ENCODE measurements at regions not wholly inside any gene's neighbourhood (a gene's known extent, or its start where the extent isn't known, plus 50 kb on each side); places are given as distances from the start of the nearest gene placed in this dataset.
"Not testable (repeated sequence)": the region's sequence is repeated elsewhere in the genome, so short reads cannot be mapped to it uniquely, and the experiment has no call there.

GRCh38 chr6:4348462-4349112, 213.2 kb upstream of the ECI2 start:
- Mint-ChIP-seq H3K27ac (no peak overlapping the region), H3K27me3 (ENCODE audit: low read depth) (peaks cover 14% of the 10 kb centered on the region), H3K9me3 (no peaks in the 10 kb centered on the region), H3K4me1 (ENCODE audit: low read depth) (no peaks in the 10 kb centered on the region), H3K36me3 (ENCODE audit: insufficient read depth in 2 of 2) (no peaks in the 10 kb centered on the region), H3K4me3 (no peak overlapping the region)
- DNase-seq (no peak), ATAC-seq (replicated peaks in 1 of 2) (peak in 1 of 2 donors; percentile 32)

DNA sequence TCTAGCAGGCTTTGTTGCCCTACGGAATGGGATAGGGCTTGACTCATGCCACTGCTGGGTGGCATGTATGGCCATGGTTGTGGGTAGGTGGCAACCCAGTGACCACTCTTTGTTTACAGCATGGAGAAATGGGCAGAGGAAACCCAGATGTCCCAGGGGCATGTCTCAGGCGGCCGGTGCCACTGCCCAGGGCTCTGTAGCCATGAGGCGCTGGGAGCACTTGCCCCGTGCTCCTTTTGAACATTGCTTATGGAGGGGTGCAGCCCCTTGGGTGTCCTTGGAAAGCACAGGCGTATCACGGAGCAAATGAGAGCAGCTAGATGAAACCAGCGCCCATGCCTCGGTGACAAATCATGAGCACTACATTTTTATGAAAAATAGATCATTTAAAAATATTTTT, 212.5 kb upstream of the ECI2 start:
- DNase-seq: no peak
- Mint-ChIP-seq H3K4me3 (no peak overlapping the region), H3K36me3 (ENCODE audit: insufficient read depth in 2 of 2) (no peaks in the 10 kb centered on the region), H3K4me1 (ENCODE audit: low read depth) (no peaks in the 10 kb centered on the region), H3K9me3 (no peaks in the 10 kb centered on the region), H3K27ac (no peak overlapping the region), H3K27me3 (ENCODE audit: low read depth) (peaks cover 21% of the 10 kb centered on the region)
- no peak for ATAC-seq (replicated peaks in 1 of 2)

DNA sequence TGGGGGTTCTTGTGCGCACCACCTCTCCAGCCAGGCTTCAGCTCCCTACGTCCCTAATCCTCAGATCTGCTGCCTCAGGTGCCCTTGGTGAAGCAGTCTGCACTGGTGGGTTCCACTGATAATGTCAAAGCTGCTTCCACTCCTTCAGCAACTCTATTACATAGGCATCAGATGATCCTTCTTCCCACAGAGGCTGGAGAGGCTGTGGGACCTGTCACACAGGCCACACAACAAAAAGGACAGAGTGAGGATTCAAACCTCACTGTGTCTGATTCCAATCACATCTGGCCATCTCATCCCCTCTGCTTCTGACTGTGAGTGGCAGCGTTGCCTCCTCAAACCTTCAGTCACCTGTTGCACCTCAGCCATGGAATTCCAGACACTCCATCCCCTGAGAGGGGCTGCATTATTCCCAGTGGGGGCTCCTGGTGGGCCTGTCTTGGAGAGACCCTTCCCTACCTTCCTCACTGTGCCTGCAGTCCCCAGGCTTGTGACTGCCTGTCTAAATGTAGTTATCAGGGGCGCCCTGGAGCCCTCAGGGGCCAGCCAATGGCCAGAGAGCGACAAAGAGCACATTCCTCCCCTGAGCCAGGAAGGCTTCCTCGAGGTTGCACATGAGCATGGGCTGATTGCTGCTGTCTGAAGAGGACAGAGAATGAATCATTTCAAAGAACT, 211.4 kb upstream of the ECI2 start:
- H3K27me3 Mint-ChIP-seq (ENCODE audit: low read depth): peaks cover 29% of the 10 kb centered on the region
- no peak for ATAC-seq (replicated peaks in 1 of 2)
- no peak for DNase-seq
- no peaks in the 10 kb centered on the region for H3K9me3 Mint-ChIP-seq
- no peak overlapping the region for H3K27ac Mint-ChIP-seq
- H3K4me1 Mint-ChIP-seq (ENCODE audit: low read depth): no peaks in the 10 kb centered on the region
- no peaks in the 10 kb centered on the region for H3K36me3 Mint-ChIP-seq (ENCODE audit: insufficient read depth in 2 of 2)
- no peak overlapping the region for H3K4me3 Mint-ChIP-seq

DNA sequence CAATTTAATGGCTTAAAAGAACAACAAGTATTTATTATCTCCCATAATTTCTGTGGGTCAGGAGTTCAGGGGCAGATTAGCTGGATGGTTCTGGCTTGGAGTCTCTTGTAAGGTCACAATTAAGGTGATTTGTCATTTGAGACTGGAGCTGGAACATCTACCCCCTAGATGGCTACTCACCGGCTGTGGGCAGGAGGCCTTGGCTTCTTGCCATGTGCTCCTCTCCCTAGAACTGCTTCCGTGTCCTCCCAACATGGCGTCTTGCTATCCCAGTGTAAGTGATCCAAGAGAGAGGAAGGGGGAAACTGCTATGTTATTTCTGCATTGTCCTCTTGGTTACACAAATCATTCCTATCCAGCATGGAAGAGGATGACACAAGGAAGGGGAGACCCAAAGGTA, 210.2 kb upstream of the ECI2 start:
- DNase-seq: no peak
- Mint-ChIP-seq H3K36me3 (ENCODE audit: insufficient read depth in 2 of 2) (no peaks in the 10 kb centered on the region), H3K4me1 (ENCODE audit: low read depth) (no peaks in the 10 kb centered on the region), H3K4me3 (no peak overlapping the region), H3K27me3 (ENCODE audit: low read depth) (peaks cover 42% of the 10 kb centered on the region), H3K9me3 (no peaks in the 10 kb centered on the region), H3K27ac (no peak overlapping the region)
- ATAC-seq (replicated peaks in 1 of 2): no peak

DNA sequence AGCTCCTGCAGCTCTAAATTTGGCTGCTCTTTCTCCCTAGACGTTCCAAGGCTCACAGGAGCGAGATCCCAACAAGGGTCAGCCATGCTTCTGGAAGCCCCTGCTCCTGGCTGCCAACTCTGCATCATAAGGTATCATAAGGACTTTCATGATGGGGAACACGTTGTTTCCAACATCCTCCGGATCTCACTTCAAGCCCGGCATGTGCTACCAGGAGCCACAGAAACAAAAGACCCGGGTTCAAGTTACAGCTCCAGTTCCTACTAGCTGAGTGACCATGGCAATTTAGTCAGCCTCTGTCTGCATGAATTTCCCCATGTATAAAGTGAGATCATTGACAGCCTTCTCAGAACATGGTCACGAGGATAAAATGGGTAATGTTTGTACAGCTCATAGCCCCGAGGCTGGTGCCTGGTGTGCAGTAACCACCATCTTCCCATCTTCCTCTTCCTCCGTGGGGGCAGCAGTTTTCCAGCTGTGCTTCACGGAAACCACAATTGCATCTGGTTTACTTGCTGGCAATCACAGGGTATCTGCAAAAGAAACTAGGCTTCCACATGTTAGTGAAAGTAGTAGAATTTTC, 209.0 kb upstream of the ECI2 start:
- Mint-ChIP-seq H3K9me3 (no peaks in the 10 kb centered on the region), H3K4me1 (ENCODE audit: low read depth) (no peaks in the 10 kb centered on the region), H3K36me3 (ENCODE audit: insufficient read depth in 2 of 2) (no peaks in the 10 kb centered on the region), H3K27me3 (ENCODE audit: low read depth) (peaks cover 48% of the 10 kb centered on the region), H3K4me3 (no peak overlapping the region), H3K27ac (no peak overlapping the region)
- peak in 1 of 2 donors; percentile 32 for ATAC-seq (replicated peaks in 1 of 2)
- DNase-seq: no peak

DNA sequence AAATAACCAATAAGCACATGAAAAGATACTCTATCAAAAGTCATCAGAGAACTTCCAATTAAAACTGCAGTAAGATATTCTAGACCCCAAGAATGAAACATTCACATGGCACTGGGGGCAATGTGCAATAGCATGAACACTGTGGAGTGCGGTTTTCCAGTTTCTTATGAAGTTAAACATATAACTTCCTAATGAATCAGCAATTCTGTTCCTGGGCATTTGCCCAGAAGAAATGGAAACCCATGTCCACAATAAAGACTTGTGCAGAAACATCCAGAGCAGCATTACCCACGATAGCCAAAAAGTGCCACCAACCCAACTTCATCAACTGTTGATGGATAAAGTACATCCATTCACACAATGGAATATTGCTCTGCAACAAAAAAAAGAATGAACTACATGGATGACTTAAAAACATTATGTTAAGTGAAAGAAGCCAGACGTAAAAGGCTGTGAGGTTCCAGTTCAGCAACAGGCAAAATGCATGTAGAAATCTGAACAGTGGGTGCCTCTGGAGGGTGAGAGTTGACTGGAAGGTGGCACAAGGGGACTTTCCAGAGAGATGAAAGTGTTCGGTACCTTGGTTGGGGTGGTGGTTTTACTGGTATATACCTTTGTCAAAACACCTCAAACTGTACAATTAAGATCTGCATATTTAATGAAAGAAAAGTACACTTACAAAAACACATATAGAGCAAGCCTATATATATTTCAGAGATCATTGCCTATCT, 207.2 kb upstream of the ECI2 start:
- no peaks in the 10 kb centered on the region for H3K9me3 Mint-ChIP-seq
- DNase-seq (peak; percentile 6 to 18), ATAC-seq (replicated peaks in 1 of 2) (peak; percentile 74 to 77)
- peak overlapping the region; percentile 4 for H3K27ac Mint-ChIP-seq
- H3K27me3 Mint-ChIP-seq (ENCODE audit: low read depth): peaks cover 50% of the 10 kb centered on the region
- H3K4me1 Mint-ChIP-seq (ENCODE audit: low read depth): no peaks in the 10 kb centered on the region
- no peak overlapping the region for H3K4me3 Mint-ChIP-seq
- H3K36me3 Mint-ChIP-seq (ENCODE audit: insufficient read depth in 2 of 2): no peaks in the 10 kb centered on the region

GRCh38 chr6:4341078-4341797, 205.9 kb upstream of the ECI2 start:
- no peak overlapping the region for H3K4me3 Mint-ChIP-seq
- ATAC-seq (replicated peaks in 1 of 2): no peak
- DNase-seq: no peak
- H3K4me1 Mint-ChIP-seq (ENCODE audit: low read depth): no peaks in the 10 kb centered on the region
- H3K36me3 Mint-ChIP-seq (ENCODE audit: insufficient read depth in 2 of 2): no peaks in the 10 kb centered on the region
- no peaks in the 10 kb centered on the region for H3K9me3 Mint-ChIP-seq
- peaks cover 37% of the 10 kb centered on the region for H3K27me3 Mint-ChIP-seq (ENCODE audit: low read depth)
- no peak overlapping the region for H3K27ac Mint-ChIP-seq

- no peak overlapping the region for H3K4me3 Mint-ChIP-seq
These were observed 205.2 kb upstream of the ECI2 start for GRCh38 chr6:4340544-4340943.

GRCh38 chr6:4338884-4339283, 203.5 kb upstream of the ECI2 start:
- no peaks in the 10 kb centered on the region for H3K9me3 Mint-ChIP-seq
- ATAC-seq (replicated peaks in 1 of 2): no peak
- H3K36me3 Mint-ChIP-seq (ENCODE audit: insufficient read depth in 2 of 2): no peaks in the 10 kb centered on the region
- no peak overlapping the region for H3K27ac Mint-ChIP-seq
- H3K27me3 Mint-ChIP-seq (ENCODE audit: low read depth): peaks cover 55% of the 10 kb centered on the region
- no peak for DNase-seq
- H3K4me3 Mint-ChIP-seq: no peak overlapping the region
- H3K4me1 Mint-ChIP-seq (ENCODE audit: low read depth): no peaks in the 10 kb centered on the region

More at GRCh38 chr6:4340544-4340943, 205.2 kb upstream of the ECI2 start:
- Mint-ChIP-seq H3K36me3 (ENCODE audit: insufficient read depth in 2 of 2) (no peaks in the 10 kb centered on the region), H3K27me3 (ENCODE audit: low read depth) (peaks cover 44% of the 10 kb centered on the region), H3K27ac (no peak overlapping the region), H3K4me1 (ENCODE audit: low read depth) (no peaks in the 10 kb centered on the region), H3K9me3 (no peaks in the 10 kb centered on the region)
- DNase-seq (no peak), ATAC-seq (replicated peaks in 1 of 2) (no peak)

GRCh38 chr6:4336778-4337442, 201.5 kb upstream of the ECI2 start:
- H3K4me1 Mint-ChIP-seq (ENCODE audit: low read depth): no peaks in the 10 kb centered on the region
- H3K27ac Mint-ChIP-seq: no peak overlapping the region
- peaks cover 0 to 2% of the 10 kb centered on the region in 2 donors for H3K9me3 Mint-ChIP-seq
- H3K4me3 Mint-ChIP-seq: no peak overlapping the region
- peaks cover 39% of the 10 kb centered on the region for H3K27me3 Mint-ChIP-seq (ENCODE audit: low read depth)
- ATAC-seq (replicated peaks in 1 of 2): no peak
- H3K36me3 Mint-ChIP-seq (ENCODE audit: insufficient read depth in 2 of 2): no peaks in the 10 kb centered on the region
- no peak for DNase-seq

DNA sequence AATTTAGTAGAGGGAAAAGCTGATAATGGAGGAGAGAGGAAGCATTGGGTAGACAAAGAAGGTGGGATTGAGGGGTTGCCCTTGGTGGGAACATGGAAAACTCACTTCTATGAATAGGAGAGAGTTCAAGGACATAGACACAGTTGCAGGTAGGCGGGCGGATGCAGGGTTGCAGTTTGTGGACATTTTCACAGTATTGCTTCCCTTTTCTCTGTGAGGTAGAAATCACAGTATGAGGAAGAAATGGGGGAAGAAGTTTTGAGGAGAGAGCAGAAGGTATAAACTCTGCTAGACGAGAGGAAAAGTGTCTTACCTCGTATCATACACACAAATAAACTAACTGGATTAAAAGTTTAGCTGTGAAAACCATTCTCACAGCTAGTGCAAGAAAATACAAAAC, 200.7 kb upstream of the ECI2 start:
- no peak for DNase-seq
- no peak overlapping the region for H3K27ac Mint-ChIP-seq
- H3K9me3 Mint-ChIP-seq: peaks cover 0 to 2% of the 10 kb centered on the region in 2 donors
- H3K27me3 Mint-ChIP-seq (ENCODE audit: low read depth): peaks cover 32% of the 10 kb centered on the region
- H3K36me3 Mint-ChIP-seq (ENCODE audit: insufficient read depth in 2 of 2): no peaks in the 10 kb centered on the region
- no peak for ATAC-seq (replicated peaks in 1 of 2)
- no peaks in the 10 kb centered on the region for H3K4me1 Mint-ChIP-seq (ENCODE audit: low read depth)
- no peak overlapping the region for H3K4me3 Mint-ChIP-seq

DNA sequence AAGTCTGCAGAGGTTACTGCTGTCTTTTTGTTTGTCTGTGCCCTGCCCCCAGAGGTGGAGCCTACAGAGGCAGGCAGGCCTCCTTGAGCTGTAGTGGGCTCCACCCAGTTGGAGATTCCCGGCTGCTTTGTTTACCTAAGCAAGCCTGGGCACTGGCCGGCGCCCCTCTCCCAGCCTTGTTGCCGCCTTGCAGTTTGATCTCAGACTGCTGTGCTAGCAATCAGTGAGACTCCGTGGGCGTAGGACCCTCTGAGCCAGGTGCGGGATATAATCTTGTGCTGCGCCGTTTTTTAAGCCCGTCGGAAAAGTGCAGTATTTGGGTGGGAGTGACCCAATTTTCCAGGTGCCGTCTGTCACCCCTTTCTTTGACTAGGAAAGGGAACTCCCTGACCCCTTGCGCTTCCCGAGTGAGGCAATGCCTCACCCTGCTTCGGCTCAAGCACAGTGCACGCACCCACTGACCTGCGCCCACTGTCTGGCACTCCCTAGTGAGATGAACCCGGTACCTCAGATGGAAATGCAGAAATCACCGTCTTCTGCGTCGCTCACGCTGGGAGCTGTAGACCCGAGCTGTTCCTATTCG, 198.9 kb upstream of the ECI2 start:
- not testable (repeated sequence) for ATAC-seq (replicated peaks in 1 of 2); H3K4me3 Mint-ChIP-seq; H3K4me1 Mint-ChIP-seq (ENCODE audit: low read depth); H3K9me3 Mint-ChIP-seq; DNase-seq; H3K36me3 Mint-ChIP-seq (ENCODE audit: insufficient read depth in 2 of 2); H3K27ac Mint-ChIP-seq
- peaks cover 18% of the 10 kb centered on the region for H3K27me3 Mint-ChIP-seq (ENCODE audit: low read depth)

Data from activated T-cell treated with anti-CD3 and anti-CD28 coated beads, Interleukin-2, amount 50 U/mL, for 72 hours (primary cell).